ENCODE measurements at regions not wholly inside any gene's neighbourhood (a gene's known extent, or its start where the extent isn't known, plus 50 kb on each side); places are given as distances from the start of the nearest gene placed in this dataset.

GRCh38 chr18:25678221-25678620, 326.3 kb upstream of the ZNF521 start:
- Histone ChIP-seq H3K36me3 (ENCODE audit: insufficient read depth, low read length, poor library complexity, severe bottlenecking) (no peaks in the 10 kb centered on the region), H3K27ac (ENCODE audit: low read depth, low read length, poor library complexity, severe bottlenecking) (no peak overlapping the region), H3K4me3 (ENCODE audit: low read depth, low read length, poor library complexity, severe bottlenecking) (no peak overlapping the region), H3K9me3 (ENCODE audit: low read depth, low read length, poor library complexity, severe bottlenecking) (no peaks in the 10 kb centered on the region), H3K27me3 (replicated peaks; ENCODE audit: insufficient read depth, low read depth, low read length, poor library complexity) (no peaks in the 10 kb centered on the region), H3K4me1 (ENCODE audit: insufficient read depth, low read length, poor library complexity, severe bottlenecking) (no peaks in the 10 kb centered on the region)
- no TSS peak for BruUV-seq (replicated peaks)
- intact Hi-C loops (cut with micrococcal nuclease; ENCODE audit: unreplicated experiment) = no loop called here
- DNase-seq (ENCODE audit: low spot score) = no peak
- TF ChIP-seq CTCF (conservative IDR thresholded peaks at IDR 0.05; ENCODE audit: low read depth, low read length) (no peak), EZH2 (IDR thresholded peaks at IDR 0.05; ENCODE audit: borderline replicate concordance, low read depth, low read length, poor library complexity, severe bottlenecking) (no peak)
- CTCF ChIA-PET = no interaction called here
- POLR2A ChIA-PET (ENCODE audit: low non-redundant PET) = no interaction called here

GRCh38 chr18:25675123-25675850, 323.3 kb upstream of the ZNF521 start:
- ChIA-PET POLR2A (ENCODE audit: low non-redundant PET) (no interaction called here), CTCF (no interaction called here)
- no peaks in the 10 kb centered on the region for H3K4me1 ChIP-seq (ENCODE audit: insufficient read depth, low read length, poor library complexity, severe bottlenecking)
- TF ChIP-seq EZH2 (IDR thresholded peaks at IDR 0.05; ENCODE audit: borderline replicate concordance, low read depth, low read length, poor library complexity, severe bottlenecking) (no peak), CTCF (conservative IDR thresholded peaks at IDR 0.05; ENCODE audit: low read depth, low read length) (no peak)
- DNase-seq (ENCODE audit: low spot score) = no peak
- no peak overlapping the region for H3K4me3 ChIP-seq (ENCODE audit: low read depth, low read length, poor library complexity, severe bottlenecking)
- intact Hi-C loops (cut with micrococcal nuclease; ENCODE audit: unreplicated experiment) = no loop called here
- peaks cover 7% of the 10 kb centered on the region for H3K9me3 ChIP-seq (ENCODE audit: low read depth, low read length, poor library complexity, severe bottlenecking)
- H3K27me3 ChIP-seq (replicated peaks; ENCODE audit: insufficient read depth, low read depth, low read length, poor library complexity) = no peaks in the 10 kb centered on the region
- no TSS peak for BruUV-seq (replicated peaks)
- H3K27ac ChIP-seq (ENCODE audit: low read depth, low read length, poor library complexity, severe bottlenecking) = no peak overlapping the region
- no peaks in the 10 kb centered on the region for H3K36me3 ChIP-seq (ENCODE audit: insufficient read depth, low read length, poor library complexity, severe bottlenecking)

- Histone ChIP-seq H3K27me3 (replicated peaks; ENCODE audit: insufficient read depth, low read depth, low read length, poor library complexity) (no peaks in the 10 kb centered on the region), H3K4me3 (ENCODE audit: low read depth, low read length, poor library complexity, severe bottlenecking) (no peak overlapping the region), H3K9me3 (ENCODE audit: low read depth, low read length, poor library complexity, severe bottlenecking) (peaks cover 7% of the 10 kb centered on the region), H3K4me1 (ENCODE audit: insufficient read depth, low read length, poor library complexity, severe bottlenecking) (no peaks in the 10 kb centered on the region), H3K36me3 (ENCODE audit: insufficient read depth, low read length, poor library complexity, severe bottlenecking) (no peaks in the 10 kb centered on the region), H3K27ac (ENCODE audit: low read depth, low read length, poor library complexity, severe bottlenecking) (no peak overlapping the region)
- BruUV-seq (replicated peaks) = no TSS peak
- intact Hi-C loops (cut with micrococcal nuclease; ENCODE audit: unreplicated experiment) = no loop called here
- DNase-seq (ENCODE audit: low spot score) = no peak
- CTCF ChIA-PET = no interaction called here
- TF ChIP-seq EZH2 (IDR thresholded peaks at IDR 0.05; ENCODE audit: borderline replicate concordance, low read depth, low read length, poor library complexity, severe bottlenecking) (no peak), CTCF (conservative IDR thresholded peaks at IDR 0.05; ENCODE audit: low read depth, low read length) (no peak)
- POLR2A ChIA-PET (ENCODE audit: low non-redundant PET) = no interaction called here
These were observed 322.2 kb upstream of the ZNF521 start for GRCh38 chr18:25674183-25674582.

Measured in A673 (cell line).